ENCODE measurements at regions not wholly inside any gene's neighbourhood (a gene's known extent, or its start where the extent isn't known, plus 50 kb on each side); places are given as distances from the start of the nearest gene placed in this dataset.

DNA sequence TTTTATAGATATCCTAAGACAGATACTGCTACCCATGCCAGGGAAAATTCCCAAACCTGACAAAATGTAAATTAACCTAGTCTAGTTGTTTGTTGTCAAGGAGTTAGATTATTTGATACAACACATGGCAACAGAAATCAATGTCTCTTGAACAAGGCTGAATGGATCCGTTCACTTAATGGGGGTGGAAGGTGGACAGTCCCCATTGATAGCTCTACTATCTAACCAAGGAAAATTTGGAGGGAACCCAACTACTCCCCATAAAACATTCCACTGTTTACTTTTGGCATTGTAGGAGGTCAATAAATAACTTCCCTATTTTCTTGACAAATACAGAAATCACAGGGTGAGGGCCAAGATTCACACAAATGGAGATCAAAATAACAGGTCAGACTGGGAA, 117.9 kb upstream of the GRIA4 start:
- TF ChIP-seq, protein P1, sequence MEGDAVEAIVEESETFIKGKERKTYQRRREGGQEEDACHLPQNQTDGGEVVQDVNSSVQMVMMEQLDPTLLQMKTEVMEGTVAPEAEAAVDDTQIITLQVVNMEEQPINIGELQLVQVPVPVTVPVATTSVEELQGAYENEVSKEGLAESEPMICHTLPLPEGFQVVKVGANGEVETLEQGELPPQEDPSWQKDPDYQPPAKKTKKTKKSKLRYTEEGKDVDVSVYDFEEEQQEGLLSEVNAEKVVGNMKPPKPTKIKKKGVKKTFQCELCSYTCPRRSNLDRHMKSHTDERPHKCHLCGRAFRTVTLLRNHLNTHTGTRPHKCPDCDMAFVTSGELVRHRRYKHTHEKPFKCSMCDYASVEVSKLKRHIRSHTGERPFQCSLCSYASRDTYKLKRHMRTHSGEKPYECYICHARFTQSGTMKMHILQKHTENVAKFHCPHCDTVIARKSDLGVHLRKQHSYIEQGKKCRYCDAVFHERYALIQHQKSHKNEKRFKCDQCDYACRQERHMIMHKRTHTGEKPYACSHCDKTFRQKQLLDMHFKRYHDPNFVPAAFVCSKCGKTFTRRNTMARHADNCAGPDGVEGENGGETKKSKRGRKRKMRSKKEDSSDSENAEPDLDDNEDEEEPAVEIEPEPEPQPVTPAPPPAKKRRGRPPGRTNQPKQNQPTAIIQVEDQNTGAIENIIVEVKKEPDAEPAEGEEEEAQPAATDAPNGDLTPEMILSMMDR (IDR thresholded peaks at IDR 0.05; ENCODE audit: insufficient read depth, low read depth, low read length) = no peak
- no peak for TF ChIP-seq EZH2 (IDR thresholded peaks at IDR 0.05; ENCODE audit: insufficient read depth, low read length)
